GM18507 (cell line): ENCODE measurements at regions not wholly inside any gene's neighbourhood (a gene's known extent, or its start where the extent isn't known, plus 50 kb on each side); places are given as distances from the start of the nearest gene placed in this dataset.
A peak's percentile ranks its signal among the peaks of the same experiment; 100 is the strongest.
"Not testable (repeated sequence)": the region's sequence is repeated elsewhere in the genome, so short reads cannot be mapped to it uniquely, and the experiment has no call there.

ENCODE experiments used
- DNase-seq: peaks from one replicate; pipeline ENCODE4 v3.0.0; 2011; ENCODE audit warnings: low read depth; ENCODE audit not compliant: insufficient read length; ENCODE audit errors: extremely low spot score
- FAIRE-seq: peaks from 2 replicates; lab custom pipeline; 2011; peaks lifted over from hg19 to GRCh38; lab: Jason Lieb, UNC

- DNase-seq (no peak), FAIRE-seq (no peak)
Measured at GRCh38 chr4:146088690-146089089, 86.8 kb upstream of the LSM6 start.

DNA sequence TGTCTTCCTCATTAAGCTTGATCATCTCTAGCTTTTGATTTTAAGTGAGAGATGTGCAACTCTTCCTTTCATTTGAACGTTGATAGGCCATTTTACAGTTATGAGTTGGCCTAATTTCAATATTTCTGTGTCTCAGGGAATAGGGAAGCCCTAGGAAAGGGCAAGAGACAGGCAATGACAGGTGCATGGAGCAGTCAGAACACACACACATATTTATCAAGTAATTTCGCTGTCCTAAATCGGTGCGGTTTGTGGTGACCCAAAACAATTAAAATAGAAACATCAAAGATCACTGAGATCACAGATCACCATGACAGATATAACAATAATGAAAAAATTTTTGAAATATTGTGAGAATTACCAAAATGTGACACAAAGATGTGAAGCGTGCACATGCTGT is 87.7 kb upstream of the LSM6 start:
- FAIRE-seq, result no peak
- DNase-seq, result no peak

DNA sequence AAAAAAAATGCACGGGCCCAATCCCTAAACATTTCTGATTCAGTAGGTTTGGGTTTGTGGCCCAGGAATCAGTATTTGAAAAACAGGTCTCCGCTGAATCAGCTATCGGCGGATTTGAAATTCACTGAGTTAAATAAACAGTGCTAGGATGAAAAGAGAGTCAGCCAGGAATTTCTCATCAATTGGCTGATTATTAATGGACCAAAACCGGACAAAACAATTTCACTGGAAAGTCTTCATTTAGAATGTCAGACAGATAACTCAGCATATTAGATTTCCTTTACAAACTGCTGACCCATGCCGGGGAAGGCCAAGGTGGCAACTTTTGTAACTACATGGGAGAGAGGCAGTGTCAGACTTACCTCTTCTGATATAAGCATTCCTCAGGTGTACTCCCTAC is 99.4 kb upstream of the LSM6 start:
- FAIRE-seq (no peak), DNase-seq (no peak)

DNA sequence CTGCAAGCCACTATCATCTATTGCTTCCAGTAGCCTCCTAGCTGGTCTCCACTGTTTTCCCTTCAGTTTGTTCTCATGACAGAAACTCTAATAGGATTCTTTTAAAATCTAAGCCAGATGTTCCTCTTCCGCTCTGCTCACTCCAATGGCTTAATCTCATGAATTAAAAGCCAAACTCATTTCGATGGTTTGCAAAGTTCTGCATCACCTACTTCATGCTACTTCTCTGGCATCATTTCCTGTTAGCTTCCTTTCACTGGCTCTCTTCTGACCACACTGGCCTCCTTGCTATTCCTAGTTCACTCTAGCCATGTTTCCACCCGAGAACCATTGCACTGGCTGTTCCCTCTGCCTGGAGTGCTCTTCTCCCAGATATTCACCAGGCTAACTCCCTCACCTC is 102.0 kb upstream of the LSM6 start:
- DNase-seq (no peak), FAIRE-seq (peak; percentile 38)

- FAIRE-seq (peak; percentile 55), DNase-seq (no peak)
Measured at GRCh38 chr4:146072376-146072775, 103.1 kb upstream of the LSM6 start.

DNA sequence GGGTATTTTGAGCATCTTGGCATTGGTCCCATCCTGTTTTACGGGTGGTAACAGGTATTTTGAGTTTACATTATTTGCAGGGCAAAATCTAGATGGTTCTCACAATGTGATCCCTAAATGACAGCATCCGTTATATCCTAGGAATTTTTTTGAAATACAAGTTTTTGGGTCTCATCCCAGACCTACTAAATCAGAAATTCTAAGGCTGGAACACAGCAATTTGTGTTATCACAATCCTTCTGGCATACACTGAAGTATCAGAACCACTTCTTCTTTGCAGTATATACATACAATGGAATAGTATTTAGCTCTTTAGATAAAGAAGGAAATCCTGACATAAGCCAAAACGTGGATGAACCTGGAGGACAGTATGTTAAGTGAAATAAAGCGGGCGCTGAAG is 104.1 kb upstream of the LSM6 start:
- no peak for FAIRE-seq
- no peak for DNase-seq

- DNase-seq, result no peak
- peak; percentile 84 for FAIRE-seq
Measured at GRCh38 chr4:146063143-146063542, 112.4 kb upstream of the LSM6 start.

DNA sequence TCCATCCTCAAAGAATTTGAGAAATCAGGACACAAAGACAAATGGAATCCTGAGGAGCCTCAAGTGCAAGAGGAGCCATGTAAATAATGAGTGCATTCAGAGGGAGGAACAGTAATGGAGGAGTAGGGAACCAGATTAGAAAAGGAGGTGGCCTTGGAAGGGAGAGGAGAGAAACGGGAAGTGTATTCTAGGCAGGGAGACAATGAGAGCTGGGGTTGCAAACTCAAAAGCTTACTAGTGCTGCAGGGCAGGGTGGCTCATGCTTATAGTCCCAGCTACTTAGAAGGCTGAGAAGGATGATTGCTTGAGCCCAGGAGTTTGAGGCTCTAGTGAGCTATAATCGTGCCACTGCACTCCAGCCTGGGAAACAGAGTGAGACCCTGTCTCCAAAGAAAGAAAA is 113.2 kb upstream of the LSM6 start:
- DNase-seq, result no peak
- no peak for FAIRE-seq

DNA sequence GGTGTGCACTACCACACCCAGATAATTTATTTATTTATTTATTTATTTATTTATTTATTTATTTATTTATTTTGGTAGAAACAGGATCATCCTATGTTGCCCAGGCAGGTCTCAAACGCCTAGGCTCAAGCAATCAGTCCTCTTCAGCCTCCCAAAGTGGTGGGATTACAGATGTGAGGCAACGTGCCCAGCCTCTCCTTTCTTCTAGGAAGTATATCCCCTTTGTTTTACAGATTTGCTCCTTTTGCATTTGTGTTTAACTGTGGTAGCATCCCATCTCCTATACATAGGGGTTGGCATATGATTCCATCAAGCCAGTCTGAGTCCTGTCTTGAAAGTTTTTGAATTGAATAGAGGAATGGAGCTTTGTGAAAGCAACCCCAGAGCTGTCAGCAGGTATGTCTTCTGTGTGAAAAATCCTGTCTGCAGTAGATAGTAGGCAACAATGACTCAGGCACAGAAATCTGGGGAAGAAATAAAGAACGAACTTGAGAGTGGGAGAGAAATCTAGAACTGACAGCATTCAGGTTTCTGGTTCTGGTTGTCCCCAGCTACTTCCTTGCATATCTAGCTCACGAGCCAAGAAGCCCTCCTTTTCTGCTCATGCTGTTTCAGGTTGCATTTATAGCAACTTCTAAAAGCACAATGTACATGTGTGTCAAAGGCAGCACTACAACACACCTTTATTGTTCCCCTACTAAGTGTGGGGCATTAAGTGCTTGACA is 113.7 kb upstream of the LSM6 start:
- FAIRE-seq (peak; percentile 77), DNase-seq (no peak)

DNA sequence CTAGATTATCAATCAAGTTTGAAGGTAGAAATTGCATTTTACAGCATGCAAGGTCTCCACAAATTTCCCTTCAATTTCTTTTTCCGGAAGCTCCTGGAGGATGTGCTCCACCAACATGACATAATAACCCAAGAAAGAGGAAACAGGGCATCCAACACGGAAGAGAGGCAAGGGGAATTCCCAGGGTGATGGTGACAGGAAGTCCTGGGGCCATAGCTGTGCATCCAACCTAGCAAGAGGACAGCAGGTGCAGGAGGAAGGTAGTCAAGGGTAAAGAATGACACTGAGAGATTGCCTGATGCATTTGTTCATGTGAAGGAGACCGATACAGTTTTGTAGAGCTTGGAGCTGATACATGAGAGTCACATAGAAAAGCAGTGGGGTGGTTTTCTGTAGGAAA is 115.7 kb upstream of the LSM6 start:
- DNase-seq (peak; percentile 14), FAIRE-seq (peak; percentile 99)

GRCh38 chr4:146059151-146059550 is 116.4 kb upstream of the LSM6 start:
- no peak for FAIRE-seq
- DNase-seq, result no peak

- DNase-seq (no peak), FAIRE-seq (no peak)
Measured at GRCh38 chr4:146058531-146058930, 117.0 kb upstream of the LSM6 start.

DNA sequence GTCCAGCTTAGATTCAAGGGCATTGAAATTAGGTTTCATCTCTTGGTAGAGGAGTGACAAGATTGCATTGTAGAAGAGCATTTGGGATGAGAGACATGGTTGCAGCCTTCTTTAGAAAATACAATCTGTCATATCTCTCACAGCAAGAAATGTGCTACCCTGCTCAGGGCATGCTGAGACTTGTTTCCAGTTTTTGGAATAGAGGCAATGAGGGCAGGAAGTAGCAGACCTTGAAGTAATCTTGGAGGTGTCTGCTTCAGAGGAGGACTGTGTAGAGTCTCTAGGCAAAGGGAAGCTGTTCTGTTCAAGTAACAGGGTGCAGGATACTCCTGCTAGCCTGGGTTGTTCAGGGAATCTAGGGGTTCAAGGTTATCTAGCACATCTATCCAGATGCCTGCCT is 116.1 kb upstream of the ZNF827 start:
- FAIRE-seq, result peak; percentile 62
- no peak for DNase-seq

DNA sequence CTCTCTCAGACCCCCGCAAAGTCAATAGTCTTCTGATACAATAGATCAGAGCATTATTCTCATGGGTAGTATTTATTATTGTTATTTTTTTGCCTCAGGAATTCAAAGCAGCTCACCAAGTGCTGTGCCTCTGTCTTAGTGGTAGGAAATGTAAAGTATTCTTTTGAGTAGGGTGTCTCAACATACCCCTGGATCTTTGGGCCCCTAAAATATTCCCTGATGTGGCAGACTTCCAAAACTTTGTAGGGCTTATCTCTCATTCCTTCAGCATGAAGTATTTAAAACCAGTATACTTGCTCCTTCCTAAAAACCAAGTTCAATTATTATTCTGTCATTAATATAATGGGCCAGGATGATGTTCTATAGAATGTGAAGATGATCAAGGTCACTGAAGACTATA is 115.3 kb upstream of the ZNF827 start:
- FAIRE-seq (no peak), DNase-seq (no peak)

DNA sequence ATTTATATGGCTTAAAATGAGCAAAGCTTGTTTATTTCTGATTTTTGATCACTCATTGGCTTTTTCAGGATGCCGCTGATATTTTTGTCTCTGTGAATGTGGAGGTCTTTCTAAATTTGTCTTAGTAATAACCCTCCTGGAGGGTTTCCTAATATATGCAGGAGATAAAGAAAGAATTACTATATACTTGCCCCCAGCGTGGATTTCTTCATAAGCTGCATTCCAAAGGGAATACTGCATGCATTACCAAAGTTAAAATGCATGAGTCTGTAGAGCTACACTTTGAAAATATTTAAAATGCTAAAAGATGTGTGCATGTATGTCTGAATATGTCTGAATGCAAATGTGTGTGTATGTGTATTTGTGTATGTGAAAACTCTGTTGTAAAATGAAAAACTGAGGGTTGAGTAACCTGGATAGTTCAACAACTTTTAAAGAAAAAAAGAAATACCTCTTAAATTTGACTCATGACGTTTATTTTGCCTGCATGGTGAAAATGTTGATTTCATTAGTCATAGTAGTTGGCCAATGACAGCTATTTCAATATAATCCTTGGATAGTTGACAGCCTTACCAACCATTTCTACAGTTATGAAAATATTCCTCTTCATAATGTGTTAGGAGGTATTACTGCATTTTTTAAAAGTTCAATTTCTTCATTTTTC is 113.2 kb upstream of the ZNF827 start:
- FAIRE-seq, result no peak
- DNase-seq, result no peak

DNA sequence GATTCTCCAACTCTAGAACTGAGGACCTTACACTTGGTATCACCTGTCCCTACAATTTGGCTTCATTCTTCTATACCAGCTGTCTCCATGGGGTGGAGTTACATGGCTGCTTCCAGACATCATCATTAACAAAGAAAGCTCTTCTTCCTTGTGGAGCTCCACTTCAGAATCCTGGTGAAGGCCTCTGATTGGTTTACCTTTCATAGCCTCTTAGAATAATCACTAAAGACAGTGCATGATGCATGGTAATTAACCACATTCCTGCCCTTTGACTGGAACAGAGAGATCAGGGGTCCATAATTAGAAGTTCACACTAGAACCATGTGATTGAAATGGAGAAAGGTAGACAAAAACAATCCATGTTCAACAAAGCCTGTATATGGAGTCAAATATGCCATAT is 112.6 kb upstream of the ZNF827 start:
- no peak for FAIRE-seq
- no peak for DNase-seq

- peak; percentile 84 for FAIRE-seq
- peak; percentile 15 for DNase-seq
Measured at GRCh38 chr4:146049802-146050201, 111.2 kb upstream of the ZNF827 start.

DNA sequence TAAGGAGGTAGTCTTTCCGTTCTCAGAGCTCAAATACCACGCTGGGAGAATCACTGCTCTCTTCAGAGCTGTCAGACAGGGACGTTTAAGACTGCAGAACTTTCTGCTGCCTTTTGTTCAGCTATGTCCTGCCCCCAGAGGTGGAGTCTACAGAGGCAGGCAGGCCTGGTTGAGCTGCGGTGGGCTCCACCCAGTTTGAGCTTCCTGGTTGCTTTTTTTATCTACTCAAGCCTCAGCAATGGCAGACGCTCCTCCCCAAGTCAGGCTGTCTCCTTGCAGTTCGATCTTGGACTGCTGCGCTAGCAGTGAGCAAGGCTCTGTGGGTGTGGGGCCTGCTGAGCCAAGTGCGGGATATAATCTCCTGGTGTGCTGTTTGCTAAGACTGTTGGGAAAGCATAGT is 109.1 kb upstream of the ZNF827 start:
- not testable (repeated sequence) for FAIRE-seq, DNase-seq

GRCh38 chr4:146041139-146042004 is 102.7 kb upstream of the ZNF827 start:
- DNase-seq, result no peak
- FAIRE-seq, result no peak

GRCh38 chr4:146040623-146041022 is 102.0 kb upstream of the ZNF827 start:
- DNase-seq, result no peak
- FAIRE-seq, result peak; percentile 26
